ENCODE measurements at regions not wholly inside any gene's neighbourhood (a gene's known extent, or its start where the extent isn't known, plus 50 kb on each side); places are given as distances from the start of the nearest gene placed in this dataset.

DNA sequence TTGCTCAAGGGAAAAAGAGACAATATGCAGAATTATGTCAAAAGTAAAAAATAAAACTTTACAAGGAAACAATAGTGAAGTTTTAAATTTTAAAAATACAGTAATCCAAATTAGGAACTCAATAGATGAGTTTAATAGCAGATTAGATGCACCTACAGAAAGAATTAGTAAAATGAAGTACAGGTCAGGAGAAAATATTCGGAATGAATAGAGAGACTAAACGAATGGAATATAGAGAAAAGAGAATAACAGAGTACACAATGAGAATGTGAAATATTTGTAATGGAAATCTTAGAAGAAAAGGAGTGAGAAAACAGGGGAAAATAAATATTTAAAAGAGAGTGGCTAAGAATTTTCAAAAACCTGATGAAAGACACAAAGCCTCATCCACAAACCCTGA lies 275.7 kb upstream of the MMADHC start:
- Mint-ChIP-seq H3K4me3 (no peak overlapping the region), H3K36me3 (ENCODE audit: low read depth) (peaks cover 3% of the 10 kb centered on the region), H3K27ac (ENCODE audit: unreplicated experiment) (no peak overlapping the region), H3K27me3 (ENCODE audit: low read depth) (no peaks in the 10 kb centered on the region), H3K9me3 (peaks cover 14% of the 10 kb centered on the region), H3K4me1 (no peaks in the 10 kb centered on the region)
- no peak for TF ChIP-seq CTCF (conservative IDR thresholded peaks at IDR 0.05)
- DNase-seq (ENCODE audit: low read depth, low spot score): no peak

GRCh38 chr2:149861034-149861433 lies 273.5 kb upstream of the MMADHC start:
- no peaks in the 10 kb centered on the region for H3K4me1 Mint-ChIP-seq
- peaks cover 3% of the 10 kb centered on the region for H3K36me3 Mint-ChIP-seq (ENCODE audit: low read depth)

GRCh38 chr2:149860276-149860921 lies 272.8 kb upstream of the MMADHC start:
- H3K27ac Mint-ChIP-seq (ENCODE audit: unreplicated experiment): no peak overlapping the region
- no peaks in the 10 kb centered on the region for H3K27me3 Mint-ChIP-seq (ENCODE audit: low read depth)
- H3K4me3 Mint-ChIP-seq: no peak overlapping the region
- TF ChIP-seq CTCF (conservative IDR thresholded peaks at IDR 0.05): no peak
- DNase-seq (ENCODE audit: low read depth, low spot score): no peak
- H3K36me3 Mint-ChIP-seq (ENCODE audit: low read depth): peaks cover 3% of the 10 kb centered on the region
- H3K9me3 Mint-ChIP-seq: peaks cover 14% of the 10 kb centered on the region
- H3K4me1 Mint-ChIP-seq: no peaks in the 10 kb centered on the region

More at GRCh38 chr2:149861034-149861433, 273.5 kb upstream of the MMADHC start:
- Mint-ChIP-seq H3K27me3 (ENCODE audit: low read depth) (no peaks in the 10 kb centered on the region), H3K4me3 (no peak overlapping the region), H3K27ac (ENCODE audit: unreplicated experiment) (no peak overlapping the region), H3K9me3 (peaks cover 14% of the 10 kb centered on the region)
- no peak for DNase-seq (ENCODE audit: low read depth, low spot score)
- TF ChIP-seq CTCF (conservative IDR thresholded peaks at IDR 0.05): no peak

- H3K36me3 Mint-ChIP-seq (ENCODE audit: low read depth): peaks cover 3% of the 10 kb centered on the region
- H3K4me3 Mint-ChIP-seq: no peak overlapping the region
- H3K9me3 Mint-ChIP-seq: peaks cover 8% of the 10 kb centered on the region
- no peak overlapping the region for H3K27ac Mint-ChIP-seq (ENCODE audit: unreplicated experiment)
- DNase-seq (ENCODE audit: low read depth, low spot score): no peak
- TF ChIP-seq CTCF (conservative IDR thresholded peaks at IDR 0.05): no peak
- H3K4me1 Mint-ChIP-seq: no peaks in the 10 kb centered on the region
- no peaks in the 10 kb centered on the region for H3K27me3 Mint-ChIP-seq (ENCODE audit: low read depth)
Observed at GRCh38 chr2:149858901-149859634, 271.5 kb upstream of the MMADHC start.

DNA sequence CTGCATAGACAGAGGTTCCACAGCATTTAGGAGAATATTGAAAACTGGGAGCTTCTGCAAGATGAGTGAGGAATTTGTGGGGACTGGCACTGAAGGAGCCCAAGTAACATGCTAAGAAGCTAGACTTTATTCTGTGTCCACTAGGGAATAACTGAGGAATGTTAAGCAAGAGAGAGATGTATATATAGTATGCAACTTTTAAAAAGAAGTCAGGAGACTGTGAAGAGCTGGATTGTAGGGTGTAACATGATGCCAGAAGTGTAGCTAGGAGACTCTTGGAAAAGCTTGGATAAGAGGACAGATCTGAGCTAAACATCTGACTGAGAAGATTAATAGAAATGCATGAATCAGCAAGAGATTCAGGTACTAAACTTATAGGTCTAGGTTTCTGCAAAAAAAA lies 270.6 kb upstream of the MMADHC start:
- no peak overlapping the region for H3K27ac Mint-ChIP-seq (ENCODE audit: unreplicated experiment)
- peaks cover 3% of the 10 kb centered on the region for H3K36me3 Mint-ChIP-seq (ENCODE audit: low read depth)
- H3K4me3 Mint-ChIP-seq: no peak overlapping the region
- H3K4me1 Mint-ChIP-seq: no peaks in the 10 kb centered on the region
- no peak for TF ChIP-seq CTCF (conservative IDR thresholded peaks at IDR 0.05)
- peaks cover 7% of the 10 kb centered on the region for H3K9me3 Mint-ChIP-seq
- no peak for DNase-seq (ENCODE audit: low read depth, low spot score)
- no peaks in the 10 kb centered on the region for H3K27me3 Mint-ChIP-seq (ENCODE audit: low read depth)
